Activated T-helper 1 cell treated with Interleukin-2 at 50 U/mL for 16 hours (primary cell): ENCODE measurements at regions not wholly inside any gene's neighbourhood (a gene's known extent, or its start where the extent isn't known, plus 50 kb on each side); places are given as distances from the start of the nearest gene placed in this dataset.
"Not testable (repeated sequence)": the region's sequence is repeated elsewhere in the genome, so short reads cannot be mapped to it uniquely, and the experiment has no call there.

Experiments used
- DNase-seq: peaks from one replicate; pipeline ENCODE4 v3.0.0-alpha.2; 2020; ENCODE audit warnings: low read depth

GRCh38 chr14:106808907-106809306, 1282.5 kb downstream of the TMEM121 start:
- DNase-seq: no peak

- DNase-seq: no peak
Observed at GRCh38 chr14:106809615-106810014, 1283.2 kb downstream of the TMEM121 start.

- not testable (repeated sequence) for DNase-seq
Observed at GRCh38 chr14:106810168-106810567, 1283.8 kb downstream of the TMEM121 start.

GRCh38 chr14:106811162-106811561, 1284.8 kb downstream of the TMEM121 start:
- DNase-seq: no peak

GRCh38 chr14:106812788-106813476, 1286.5 kb downstream of the TMEM121 start:
- DNase-seq: no peak

GRCh38 chr14:106813477-106813823, 1287.1 kb downstream of the TMEM121 start:
- no peak for DNase-seq

GRCh38 chr14:106820119-106820518, 1293.7 kb downstream of the TMEM121 start:
- no peak for DNase-seq

- DNase-seq: no peak
Observed at GRCh38 chr14:106821119-106821518, 1294.7 kb downstream of the TMEM121 start.

- no peak for DNase-seq
Observed at GRCh38 chr14:106822905-106823304, 1296.5 kb downstream of the TMEM121 start.

- DNase-seq: no peak
Observed at GRCh38 chr14:106823552-106823951, 1297.2 kb downstream of the TMEM121 start.

- DNase-seq: no peak
Observed at GRCh38 chr14:106826833-106827369, 1300.5 kb downstream of the TMEM121 start.

GRCh38 chr14:106831322-106831720, 1304.9 kb downstream of the TMEM121 start:
- DNase-seq: peak; percentile 19

- no peak for DNase-seq
Observed at GRCh38 chr14:106837870-106838269, 1311.5 kb downstream of the TMEM121 start.

- no peak for DNase-seq
Observed at GRCh38 chr14:106838991-106839769, 1312.8 kb downstream of the TMEM121 start.

GRCh38 chr14:106840258-106840657, 1313.9 kb downstream of the TMEM121 start:
- no peak for DNase-seq

- no peak for DNase-seq
Observed at GRCh38 chr14:106840991-106841390, 1314.6 kb downstream of the TMEM121 start.

GRCh38 chr14:106841701-106842100, 1315.3 kb downstream of the TMEM121 start:
- DNase-seq: no peak

GRCh38 chr14:106842687-106843086, 1316.3 kb downstream of the TMEM121 start:
- DNase-seq: no peak

- no peak for DNase-seq
Observed at GRCh38 chr14:106843386-106843785, 1317.0 kb downstream of the TMEM121 start.

- no peak for DNase-seq
Observed at GRCh38 chr14:106843951-106844483, 1317.6 kb downstream of the TMEM121 start.

- peak; percentile 46 for DNase-seq
Observed at GRCh38 chr14:106844608-106845285, 1318.4 kb downstream of the TMEM121 start.

GRCh38 chr14:106845286-106846087, 1319.1 kb downstream of the TMEM121 start:
- DNase-seq: no peak
